Mammary epithelial cell (primary cell): ENCODE measurements at regions not wholly inside any gene's neighbourhood (a gene's known extent, or its start where the extent isn't known, plus 50 kb on each side); places are given as distances from the start of the nearest gene placed in this dataset.

Experiments
- CTCF ChIP-seq, 2 donors: IDR thresholded peaks in 1 of 2; conservative IDR thresholded peaks in 1 of 2; 2 replicates each; pipeline ENCODE4 v1.5.1; 2011 to 2012; ENCODE audit warnings: inconsistent platforms in 2 of 2, low read length in 2 of 2, mild to moderate bottlenecking in 2 of 2, control low read depth in 1 of 2, low read depth in 1 of 2; ENCODE audit not compliant: insufficient read depth in 1 of 2; ENCODE audit errors: extremely low read depth in 1 of 2
- EZH2 ChIP-seq: IDR thresholded peaks from 2 replicates; pipeline ENCODE4 v1.6.1; 2012; ENCODE audit warnings: low read length, inconsistent platforms, borderline replicate concordance

- TF ChIP-seq EZH2, result no peak
- TF ChIP-seq CTCF (conservative IDR thresholded peaks at IDR 0.05 in 1 of 2, IDR thresholded peaks at IDR 0.05 in 1 of 2; ENCODE audit: extremely low read depth in 1 of 2, insufficient read depth in 1 of 2, low read depth in 1 of 2, low read length in 2 of 2), result no peak
Observed at GRCh38 chr12:34405286-34406227, 383.3 kb downstream of the ALG10 start.
